ACC112 (cell line): ENCODE measurements at regions not wholly inside any gene's neighbourhood (a gene's known extent, or its start where the extent isn't known, plus 50 kb on each side); places are given as distances from the start of the nearest gene placed in this dataset.

ENCODE experiments used
- H2AFZ ChIP-seq: fragments of 200-600 bp; sonication (generic); one replicate; pipeline ENCODE4 v1.6.0; 2017; ENCODE audit warnings: antibody characterized with exemption, low read length; ENCODE audit not compliant: unreplicated experiment
- H3K27ac ChIP-seq: fragments of 200-600 bp; sonication (generic); 2 replicates; pipeline ENCODE4 v1.5.1; 2014; ENCODE audit warnings: low read depth, mild to moderate bottlenecking, antibody characterized with exemption, low read length, moderate library complexity
- H3K27me3 ChIP-seq: fragments of 200-600 bp; sonication (generic); 2 replicates; pipeline ENCODE4 v1.6.1; 2014; ENCODE audit warnings: mild to moderate bottlenecking, antibody characterized with exemption, low read length, moderate library complexity, mixed read lengths; ENCODE audit not compliant: insufficient read depth
- H3K36me3 ChIP-seq: fragments of 200-600 bp; sonication (generic); 2 replicates; pipeline ENCODE4 v1.6.1; 2016; ENCODE audit warnings: mild to moderate bottlenecking, antibody characterized with exemption, low read length, moderate library complexity, mixed read lengths; ENCODE audit not compliant: insufficient read depth
- H3K4me1 ChIP-seq: fragments of 200-600 bp; sonication (generic); one replicate; pipeline ENCODE4 v1.6.1; 2016; ENCODE audit warnings: low read length, mixed read lengths; ENCODE audit not compliant: insufficient read depth, unreplicated experiment, control insufficient read depth
- H3K4me3 ChIP-seq: fragments of 200-600 bp; sonication (generic); 2 replicates; pipeline ENCODE4 v1.5.1; 2014; ENCODE audit warnings: mild to moderate bottlenecking, low read depth, low read length
- H3K79me2 ChIP-seq: fragments of 200-600 bp; sonication (generic); one replicate; pipeline ENCODE4 v1.6.0; 2016; ENCODE audit warnings: low read length; ENCODE audit not compliant: control insufficient read depth, unreplicated experiment, insufficient read depth

DNA sequence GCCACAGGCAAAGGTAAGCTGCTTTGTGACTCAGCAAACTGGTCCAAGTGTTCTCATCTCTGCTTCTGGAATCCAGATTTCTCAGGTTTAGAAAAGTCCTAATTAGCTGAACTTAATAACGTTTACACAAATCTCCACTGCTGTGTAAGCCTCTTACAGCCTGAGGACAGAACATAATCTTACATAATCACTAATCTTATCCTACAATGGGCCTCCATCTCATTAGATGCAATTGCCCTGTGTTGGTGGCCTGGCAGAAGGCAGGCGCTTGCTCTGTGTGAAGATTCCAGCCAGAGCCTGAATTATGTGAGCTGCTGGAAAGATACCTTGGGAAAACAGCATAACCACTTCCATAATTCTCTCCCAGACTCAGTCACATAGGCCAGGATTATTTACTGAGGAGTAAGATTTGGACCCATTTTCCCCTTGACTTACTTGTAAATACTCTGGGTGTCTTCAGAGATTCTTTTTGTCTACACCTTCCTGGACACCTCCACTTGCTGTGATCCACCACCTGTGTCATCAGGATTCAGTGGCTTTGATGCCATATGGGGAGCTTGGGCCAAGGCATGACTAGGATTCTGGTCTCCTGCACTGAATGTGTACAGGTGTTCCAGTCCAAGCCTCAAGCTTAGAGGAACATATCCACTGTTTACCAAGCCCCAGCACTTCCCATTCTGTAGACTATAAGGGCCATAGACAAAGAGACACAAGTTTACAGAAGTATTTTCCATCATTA is 104.4 kb downstream of the C6orf118 start:
- H3K27ac ChIP-seq = no peak overlapping the region
- H3K27me3 ChIP-seq = no peaks in the 10 kb centered on the region
- H3K4me1 ChIP-seq = no peaks in the 10 kb centered on the region
- H3K4me3 ChIP-seq = no peak overlapping the region
- H2AFZ ChIP-seq = no peak overlapping the region
- no peaks in the 10 kb centered on the region for H3K79me2 ChIP-seq
- no peaks in the 10 kb centered on the region for H3K36me3 ChIP-seq

DNA sequence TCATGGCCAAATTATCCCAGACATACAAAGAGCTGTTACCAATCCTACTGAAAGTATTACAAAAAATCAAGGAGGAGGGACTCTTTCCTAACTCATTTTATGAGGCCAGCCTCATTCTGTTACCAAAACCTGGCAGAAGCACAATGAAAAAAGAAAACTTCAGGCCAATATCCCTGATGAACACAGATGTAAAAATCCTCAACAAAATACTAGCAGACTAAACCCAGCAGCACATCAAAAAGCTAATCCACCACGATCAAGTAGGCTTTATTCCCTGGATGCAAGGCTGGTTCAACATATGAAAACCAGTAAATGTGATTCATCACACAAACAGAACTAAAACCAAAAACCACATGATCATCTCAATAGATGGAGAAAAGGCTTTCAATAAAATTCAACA is 109.2 kb downstream of the C6orf118 start:
- Histone ChIP-seq H3K4me1 (no peaks in the 10 kb centered on the region), H3K4me3 (no peak overlapping the region), H3K27me3 (no peaks in the 10 kb centered on the region), H3K27ac (no peak overlapping the region), H3K36me3 (no peaks in the 10 kb centered on the region), H3K79me2 (no peaks in the 10 kb centered on the region), H2AFZ (no peak overlapping the region)

DNA sequence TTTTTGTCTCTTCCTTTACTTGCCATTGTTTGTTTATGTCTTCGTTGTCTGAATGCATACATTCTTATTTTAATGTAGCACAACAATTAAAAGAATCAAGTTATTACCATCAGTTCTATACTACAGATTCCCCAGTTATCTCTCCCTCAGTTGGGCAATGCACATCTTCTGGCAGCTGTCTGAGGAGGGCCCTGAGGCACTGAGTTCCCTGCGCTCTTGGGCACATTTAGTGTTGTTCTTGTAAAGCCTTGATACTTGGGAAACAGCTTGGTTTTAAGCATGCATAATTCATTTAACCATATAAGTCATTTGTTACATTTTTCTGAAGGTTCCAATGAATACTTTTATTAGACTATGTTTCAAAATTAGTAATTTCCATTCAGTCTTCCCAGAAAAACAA is 117.9 kb downstream of the C6orf118 start:
- Histone ChIP-seq H3K4me1 (no peaks in the 10 kb centered on the region), H2AFZ (no peak overlapping the region), H3K4me3 (no peak overlapping the region), H3K27ac (no peak overlapping the region), H3K79me2 (no peaks in the 10 kb centered on the region), H3K36me3 (no peaks in the 10 kb centered on the region), H3K27me3 (no peaks in the 10 kb centered on the region)

DNA sequence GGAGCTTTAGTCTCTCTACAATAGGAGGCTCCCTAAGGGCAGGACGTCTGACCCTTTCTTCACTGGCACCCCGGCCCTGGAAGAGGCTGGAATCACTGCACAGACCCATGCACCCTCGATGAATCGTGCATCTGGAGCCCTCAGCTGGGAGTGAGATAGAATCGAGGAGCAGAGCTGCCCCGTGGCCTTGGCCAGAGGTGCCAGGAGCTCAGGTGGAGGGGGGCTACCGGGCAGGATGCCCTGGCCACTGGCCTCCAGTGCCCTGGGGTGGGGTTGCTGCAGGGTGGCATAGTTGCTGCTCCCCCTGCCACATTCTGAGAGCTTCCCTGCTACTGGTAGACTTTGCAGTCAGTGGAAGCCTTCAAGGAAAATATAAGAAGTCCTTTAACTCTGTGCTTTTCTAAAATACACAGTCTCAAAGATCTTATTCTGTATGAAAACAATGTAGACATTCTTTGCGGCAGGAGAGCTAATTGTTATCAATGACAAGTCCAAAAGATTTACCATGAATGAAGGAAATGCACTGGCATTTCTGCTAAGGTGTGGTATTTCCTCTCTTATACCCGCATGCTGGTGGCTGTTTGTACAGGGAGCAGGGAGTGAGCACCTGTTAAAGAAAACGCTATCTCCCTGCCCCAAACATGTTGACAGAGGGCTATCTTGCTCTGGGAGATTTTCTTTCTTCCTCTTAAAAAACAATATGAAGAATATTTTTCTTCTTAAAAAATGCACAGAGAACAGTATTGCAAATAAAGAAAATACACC is 122.8 kb downstream of the C6orf118 start:
- no peaks in the 10 kb centered on the region for H3K36me3 ChIP-seq
- H3K79me2 ChIP-seq = no peaks in the 10 kb centered on the region
- H3K27me3 ChIP-seq = no peaks in the 10 kb centered on the region
- H3K4me1 ChIP-seq = peaks cover 8% of the 10 kb centered on the region
- H3K4me3 ChIP-seq = no peak overlapping the region
- H3K27ac ChIP-seq = no peak overlapping the region
- H2AFZ ChIP-seq = no peak overlapping the region

DNA sequence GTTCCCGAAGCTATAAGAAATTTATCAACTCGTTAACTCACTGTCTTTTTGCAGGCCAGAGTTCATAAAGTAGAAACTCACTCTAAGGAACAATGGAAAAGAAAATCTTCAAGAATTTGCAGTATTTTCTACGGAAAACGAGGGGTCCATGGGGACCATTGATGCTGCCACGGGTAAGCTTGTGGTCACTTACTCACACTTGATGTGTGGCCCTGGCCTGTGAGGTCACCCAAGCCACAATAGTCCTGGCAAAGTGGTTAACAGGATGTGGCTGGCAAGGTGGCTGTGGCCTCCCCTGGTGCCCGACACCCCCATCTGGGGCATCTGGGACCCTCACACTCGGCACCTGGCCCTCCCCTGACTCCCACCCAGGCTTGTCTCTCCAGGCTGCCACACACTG is 123.4 kb downstream of the C6orf118 start:
- no peaks in the 10 kb centered on the region for H3K79me2 ChIP-seq
- no peak overlapping the region for H3K4me3 ChIP-seq
- H3K27me3 ChIP-seq = no peaks in the 10 kb centered on the region
- no peak overlapping the region for H3K27ac ChIP-seq
- no peaks in the 10 kb centered on the region for H3K36me3 ChIP-seq
- no peak overlapping the region for H2AFZ ChIP-seq
- H3K4me1 ChIP-seq = peaks cover 14% of the 10 kb centered on the region

DNA sequence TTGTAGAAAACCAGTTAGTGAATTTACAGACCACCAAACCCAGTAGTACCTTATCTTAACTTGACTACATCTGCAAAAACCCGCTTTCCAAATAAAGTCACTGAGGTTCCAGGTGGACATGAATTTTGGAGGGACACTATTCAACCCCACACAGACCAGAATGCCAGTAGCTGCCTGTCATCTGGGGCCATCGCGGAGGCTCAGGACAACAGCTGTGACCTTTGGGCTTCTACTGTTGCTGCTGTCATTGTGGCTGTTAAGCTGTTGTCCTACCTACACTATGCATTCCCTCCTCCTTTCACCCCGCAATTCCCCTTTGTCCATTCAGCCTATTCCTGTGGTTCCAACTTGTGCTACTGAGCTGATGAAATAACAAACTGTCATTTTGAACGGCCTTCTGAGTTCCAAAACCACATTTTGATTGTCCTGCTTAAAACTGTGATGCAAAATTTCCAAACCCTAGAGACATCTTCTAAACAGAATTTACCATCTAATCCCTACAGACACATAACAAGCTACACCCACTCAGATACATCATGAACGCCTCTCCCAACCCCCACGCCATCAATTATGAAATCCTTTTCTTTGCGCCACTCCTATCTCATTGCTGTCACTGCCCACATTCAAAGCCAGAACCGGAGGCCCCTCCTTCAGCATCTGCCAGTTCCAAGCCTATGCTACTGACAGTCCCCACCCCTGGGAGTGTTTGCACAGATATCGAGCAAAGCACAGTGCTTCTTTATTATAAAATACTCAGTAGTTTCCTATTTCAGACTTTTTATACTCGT is 125.0 kb downstream of the C6orf118 start:
- H3K4me3 ChIP-seq = no peak overlapping the region
- no peak overlapping the region for H2AFZ ChIP-seq
- H3K27me3 ChIP-seq = no peaks in the 10 kb centered on the region
- no peaks in the 10 kb centered on the region for H3K36me3 ChIP-seq
- H3K79me2 ChIP-seq = no peaks in the 10 kb centered on the region
- H3K27ac ChIP-seq = no peak overlapping the region
- peaks cover 14% of the 10 kb centered on the region for H3K4me1 ChIP-seq

DNA sequence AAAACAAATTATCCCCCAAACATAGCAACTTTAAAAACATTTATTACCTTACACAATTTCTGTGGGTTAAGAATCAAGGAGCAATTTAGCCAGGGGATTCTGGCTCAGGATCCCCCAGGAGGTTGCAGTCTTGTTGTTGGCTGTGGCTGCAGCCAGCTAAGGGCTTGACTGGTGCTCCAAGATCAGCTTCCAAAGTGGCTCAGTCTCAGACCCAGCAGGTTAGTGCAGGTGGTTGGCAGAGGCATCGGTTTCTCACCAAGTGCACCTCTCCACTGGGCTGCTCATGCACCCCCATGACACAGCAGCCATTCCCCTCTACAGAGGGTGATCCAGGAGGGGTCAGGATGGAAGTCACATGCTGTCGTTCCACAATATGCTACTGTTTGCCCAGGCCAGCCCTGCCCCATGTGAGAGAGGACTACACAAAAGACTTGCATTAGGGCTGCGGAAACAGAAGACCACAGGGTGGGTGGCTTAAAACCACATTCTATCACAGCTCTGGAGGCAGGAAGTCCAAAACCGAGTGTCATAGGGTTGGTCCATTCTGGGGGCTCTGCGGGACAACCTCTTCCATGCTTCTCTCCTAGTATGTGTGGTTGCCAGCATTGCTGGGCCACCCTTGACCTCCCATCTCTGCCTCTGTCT is 125.8 kb downstream of the C6orf118 start:
- no peak overlapping the region for H3K4me3 ChIP-seq
- H3K27me3 ChIP-seq = no peaks in the 10 kb centered on the region
- H3K4me1 ChIP-seq = peaks cover 14% of the 10 kb centered on the region
- H2AFZ ChIP-seq = no peak overlapping the region
- H3K79me2 ChIP-seq = no peaks in the 10 kb centered on the region
- H3K36me3 ChIP-seq = no peaks in the 10 kb centered on the region
- H3K27ac ChIP-seq = no peak overlapping the region

DNA sequence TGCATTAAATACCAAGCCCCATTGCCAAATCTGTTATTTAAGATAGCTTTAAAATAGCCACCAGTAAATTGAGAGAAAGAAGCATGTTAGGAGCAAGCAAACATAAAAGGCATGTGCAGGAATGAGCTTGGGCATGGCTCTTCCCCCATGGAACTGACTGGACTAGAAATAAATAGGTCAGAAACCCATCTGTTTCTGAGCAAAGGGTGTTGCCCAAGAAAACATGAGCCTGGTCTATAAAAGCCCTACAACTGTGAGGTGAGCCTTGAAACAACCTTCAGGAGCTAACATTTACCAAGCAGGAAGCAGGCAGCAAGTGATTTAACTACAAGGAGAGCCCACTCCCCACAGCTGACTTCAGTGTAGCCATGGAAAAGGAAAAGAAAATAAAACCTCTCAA is 126.3 kb downstream of the C6orf118 start:
- H3K79me2 ChIP-seq = no peaks in the 10 kb centered on the region
- peaks cover 17% of the 10 kb centered on the region for H3K4me1 ChIP-seq
- no peaks in the 10 kb centered on the region for H3K27me3 ChIP-seq
- no peak overlapping the region for H3K27ac ChIP-seq
- H2AFZ ChIP-seq = no peak overlapping the region
- no peak overlapping the region for H3K4me3 ChIP-seq
- no peaks in the 10 kb centered on the region for H3K36me3 ChIP-seq

DNA sequence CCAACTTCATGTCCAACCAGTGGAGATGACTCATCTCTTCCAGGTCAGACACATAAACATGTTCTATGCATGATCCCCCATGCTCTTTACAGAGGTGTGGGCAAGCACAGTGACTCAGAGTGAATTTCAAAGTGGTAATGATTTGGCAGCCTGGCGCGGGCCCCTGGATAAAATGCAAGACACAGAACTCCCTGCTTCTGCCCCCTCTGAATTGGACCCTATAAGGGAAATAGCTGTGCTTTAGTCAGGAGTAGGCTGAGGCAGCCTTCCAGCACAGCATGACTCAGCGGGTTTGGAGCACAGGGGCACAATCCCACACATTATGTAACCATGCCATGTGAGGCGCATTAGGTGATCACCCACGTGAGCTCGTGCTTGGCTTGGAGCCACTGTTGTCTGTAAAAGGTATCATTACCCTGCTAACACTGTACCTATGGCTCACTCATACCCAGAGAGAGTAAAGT is 127.4 kb downstream of the C6orf118 start:
- no peaks in the 10 kb centered on the region for H3K27me3 ChIP-seq
- H3K36me3 ChIP-seq = no peaks in the 10 kb centered on the region
- no peaks in the 10 kb centered on the region for H3K79me2 ChIP-seq
- peaks cover 17% of the 10 kb centered on the region for H3K4me1 ChIP-seq
- H3K27ac ChIP-seq = peak overlapping the region; percentile 56
- H2AFZ ChIP-seq = no peak overlapping the region
- H3K4me3 ChIP-seq = no peak overlapping the region

DNA sequence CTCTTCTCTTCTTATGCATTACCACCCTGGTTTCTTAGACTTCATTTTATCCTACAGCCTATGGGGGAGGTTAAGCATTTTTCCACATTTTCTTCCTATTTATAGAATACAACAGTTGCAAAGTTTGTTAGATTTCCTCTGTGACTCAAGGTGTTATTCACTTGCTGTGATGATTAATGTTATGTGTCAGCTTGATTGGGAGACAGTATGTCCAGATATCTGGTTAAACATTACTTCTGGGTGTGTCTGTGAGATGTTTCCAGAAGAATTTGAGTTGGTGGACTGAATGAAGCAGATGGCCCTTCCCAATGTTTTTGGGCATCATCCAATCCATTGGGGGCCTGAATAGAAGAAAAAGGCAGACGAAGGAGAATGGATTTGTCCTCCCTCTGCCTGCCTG is 131.3 kb downstream of the C6orf118 start:
- H3K27me3 ChIP-seq = no peaks in the 10 kb centered on the region
- no peaks in the 10 kb centered on the region for H3K79me2 ChIP-seq
- no peak overlapping the region for H2AFZ ChIP-seq
- no peak overlapping the region; the same call in 1 of the 2 replicates for H3K27ac ChIP-seq
- no peak overlapping the region for H3K4me3 ChIP-seq
- no peaks in the 10 kb centered on the region for H3K36me3 ChIP-seq
- peaks cover 17% of the 10 kb centered on the region for H3K4me1 ChIP-seq
